Left ventricle myocardium inferior (tissue), 1 donor: ENCODE measurements at regions not wholly inside any gene's neighbourhood (a gene's known extent, or its start where the extent isn't known, plus 50 kb on each side); places are given as distances from the start of the nearest gene placed in this dataset.

ENCODE experiments used
- DNase-seq: peaks from one replicate; pipeline ENCODE4 v3.0.0-alpha.2; 2020
- H3K27ac ChIP-seq: fragments of 200-600 bp; replicated peaks from 2 replicates; pipeline ENCODE4 v1.8.0; 2021
- H3K27me3 ChIP-seq: fragments of 200-600 bp; 2 replicates; pipeline ENCODE4 v1.8.0; 2021; ENCODE audit warnings: low read depth
- H3K36me3 ChIP-seq: fragments of 200-600 bp; 2 replicates; pipeline ENCODE4 v1.8.0; 2021
- H3K4me1 ChIP-seq: fragments of 200-600 bp; 2 replicates; pipeline ENCODE4 v1.8.0; 2021
- H3K4me3 ChIP-seq: fragments of 200-600 bp; 2 replicates; pipeline ENCODE4 v1.8.0; 2021; ENCODE audit warnings: mild to moderate bottlenecking, moderate library complexity
- H3K9me3 ChIP-seq: fragments of 200-600 bp; replicated peaks from 2 replicates; pipeline ENCODE4 v1.8.0; 2021
- CTCF ChIP-seq: fragments of 200-600 bp; IDR thresholded peaks from 2 replicates; pipeline ENCODE4 v1.8.0; 2021; ENCODE audit warnings: antibody characterized with exemption, mild to moderate bottlenecking, borderline replicate concordance
- intact Hi-C: fragments of 100-400 bp; cut with micrococcal nuclease; formaldehyde crosslinking; loops from one replicate; pipeline ENCODE4 v1.11.0; 2022
- donor health status: DM: no; HTN: yes; CAD: no; lungs with severe emphysema.

GRCh38 chr5:176740702-176741496, 69.5 kb upstream of the UNC5A start:
- H3K27me3 ChIP-seq, result peaks cover 99% of the 10 kb centered on the region
- intact Hi-C loops, result no loop called here
- H3K27ac ChIP-seq, result no peak overlapping the region
- no peak for TF ChIP-seq CTCF
- H3K4me3 ChIP-seq, result no peak overlapping the region
- no peaks in the 10 kb centered on the region for H3K9me3 ChIP-seq
- peaks cover 15% of the 10 kb centered on the region for H3K4me1 ChIP-seq
- H3K36me3 ChIP-seq, result no peaks in the 10 kb centered on the region
- no peak for DNase-seq

- intact Hi-C loops, result no loop called here
- H3K27me3 ChIP-seq, result peaks cover 99% of the 10 kb centered on the region
- no peaks in the 10 kb centered on the region for H3K9me3 ChIP-seq
- no peak for DNase-seq
- no peaks in the 10 kb centered on the region for H3K36me3 ChIP-seq
- H3K27ac ChIP-seq, result no peak overlapping the region
- no peak overlapping the region for H3K4me3 ChIP-seq
- no peak for TF ChIP-seq CTCF
- peaks cover 18% of the 10 kb centered on the region for H3K4me1 ChIP-seq
Measured at GRCh38 chr5:176741561-176742211, 68.7 kb upstream of the UNC5A start.

- TF ChIP-seq CTCF, result no peak
- intact Hi-C loops, result no loop called here
- Histone ChIP-seq H3K9me3 (no peaks in the 10 kb centered on the region), H3K4me3 (peak overlapping the region; percentile 51), H3K4me1 (peaks cover 18% of the 10 kb centered on the region), H3K27me3 (peaks cover 99% of the 10 kb centered on the region), H3K27ac (no peak overlapping the region), H3K36me3 (no peaks in the 10 kb centered on the region)
- no peak for DNase-seq
Measured at GRCh38 chr5:176742246-176743105, 67.9 kb upstream of the UNC5A start.

- TF ChIP-seq CTCF, result no peak
- intact Hi-C loops, result no loop called here
- DNase-seq, result no peak
- H3K9me3 ChIP-seq, result no peaks in the 10 kb centered on the region
- no peaks in the 10 kb centered on the region for H3K36me3 ChIP-seq
- peaks cover 18% of the 10 kb centered on the region for H3K4me1 ChIP-seq
- peak overlapping the region; percentile 51 for H3K4me3 ChIP-seq
- H3K27me3 ChIP-seq, result peaks cover 99% of the 10 kb centered on the region
- no peak overlapping the region for H3K27ac ChIP-seq
Measured at GRCh38 chr5:176743136-176743861, 67.1 kb upstream of the UNC5A start.
